ENCODE measurements at regions not wholly inside any gene's neighbourhood (a gene's known extent, or its start where the extent isn't known, plus 50 kb on each side); places are given as distances from the start of the nearest gene placed in this dataset.
A peak's percentile ranks its signal among the peaks of the same experiment; 100 is the strongest.

DNA sequence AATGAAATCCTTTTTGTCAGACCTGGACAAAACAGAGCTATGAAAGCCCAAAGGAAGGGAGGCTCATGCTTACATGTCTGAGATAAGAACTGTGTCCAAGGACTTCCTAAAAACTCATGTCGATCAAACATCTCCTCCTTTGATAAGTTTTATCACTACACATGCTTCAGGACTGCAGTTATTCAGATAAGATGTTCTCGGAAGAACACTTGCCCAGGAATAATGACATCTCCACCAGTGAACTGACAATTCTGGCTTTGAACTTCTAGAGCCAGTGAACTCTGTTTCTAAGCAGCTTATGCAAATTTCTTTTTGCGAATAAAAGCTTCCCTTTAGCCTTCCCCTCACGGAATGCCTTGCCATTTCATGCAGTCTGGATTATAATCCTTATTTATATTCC lies 561.6 kb downstream of the TBC1D4 start (continued):
- TF ChIP-seq, protein P1, sequence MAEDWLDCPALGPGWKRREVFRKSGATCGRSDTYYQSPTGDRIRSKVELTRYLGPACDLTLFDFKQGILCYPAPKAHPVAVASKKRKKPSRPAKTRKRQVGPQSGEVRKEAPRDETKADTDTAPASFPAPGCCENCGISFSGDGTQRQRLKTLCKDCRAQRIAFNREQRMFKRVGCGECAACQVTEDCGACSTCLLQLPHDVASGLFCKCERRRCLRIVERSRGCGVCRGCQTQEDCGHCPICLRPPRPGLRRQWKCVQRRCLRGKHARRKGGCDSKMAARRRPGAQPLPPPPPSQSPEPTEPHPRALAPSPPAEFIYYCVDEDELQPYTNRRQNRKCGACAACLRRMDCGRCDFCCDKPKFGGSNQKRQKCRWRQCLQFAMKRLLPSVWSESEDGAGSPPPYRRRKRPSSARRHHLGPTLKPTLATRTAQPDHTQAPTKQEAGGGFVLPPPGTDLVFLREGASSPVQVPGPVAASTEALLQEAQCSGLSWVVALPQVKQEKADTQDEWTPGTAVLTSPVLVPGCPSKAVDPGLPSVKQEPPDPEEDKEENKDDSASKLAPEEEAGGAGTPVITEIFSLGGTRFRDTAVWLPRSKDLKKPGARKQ (CRISPR knock-in tag; IDR thresholded peaks at IDR 0.05) = no peak
- peak; percentile 30; the same call in 1 of the 2 replicates for TF ChIP-seq BCOR (IDR thresholded peaks at IDR 0.05)
- TF ChIP-seq ZNF609 (CRISPR knock-in tag; IDR thresholded peaks at IDR 0.05; ENCODE audit: borderline replicate concordance) = no peak
- no peak for TF ChIP-seq KLF13 (tag; IDR thresholded peaks at IDR 0.05; ENCODE audit: borderline replicate concordance, low read depth)
- TF ChIP-seq NCOR1 (IDR thresholded peaks at IDR 0.05) = peak; percentile 84
- TF ChIP-seq CBFA2T2 (conservative IDR thresholded peaks at IDR 0.05) = peak; percentile 86
- no peak for TF ChIP-seq ZSCAN29 (IDR thresholded peaks at IDR 0.05)
- no peak for TF ChIP-seq POLR2A (conservative IDR thresholded peaks at IDR 0.05)
- no peak for TF ChIP-seq NR4A1 (CRISPR knock-in tag; IDR thresholded peaks at IDR 0.05)
- TF ChIP-seq NR4A1 (tag; IDR thresholded peaks at IDR 0.05) = no peak
- TF ChIP-seq RERE (CRISPR knock-in tag; IDR thresholded peaks at IDR 0.05; ENCODE audit: borderline replicate concordance) = no peak
- TF ChIP-seq CBFA2T3 (IDR thresholded peaks at IDR 0.05) = peak; percentile 92
- peak; percentile 36 to 67; a peak in 2 of 4 replicates for TF ChIP-seq TRIM24 (IDR thresholded peaks at IDR 0.05)
- no peak for TF ChIP-seq ZNF766 (CRISPR knock-in tag; conservative IDR thresholded peaks at IDR 0.05)
- TF ChIP-seq ETS1 (conservative IDR thresholded peaks at IDR 0.05; ENCODE audit: control insufficient read depth, low read depth, low read length) = no peak

All from K562 (cell line).